Stimulated activated CD8-positive, alpha-beta memory T cell treated with anti-CD3 and anti-CD28 coated beads, Interleukin-7, amount 100 ng/mL, for 1 hour (primary cell): ENCODE measurements at regions not wholly inside any gene's neighbourhood (a gene's known extent, or its start where the extent isn't known, plus 50 kb on each side); places are given as distances from the start of the nearest gene placed in this dataset.

Source experiments
- DNase-seq, 2 donors: peaks; one replicate each; pipeline ENCODE4 v3.0.0-alpha.2; 2020; ENCODE audit warnings: low read depth in 2 of 2

DNA sequence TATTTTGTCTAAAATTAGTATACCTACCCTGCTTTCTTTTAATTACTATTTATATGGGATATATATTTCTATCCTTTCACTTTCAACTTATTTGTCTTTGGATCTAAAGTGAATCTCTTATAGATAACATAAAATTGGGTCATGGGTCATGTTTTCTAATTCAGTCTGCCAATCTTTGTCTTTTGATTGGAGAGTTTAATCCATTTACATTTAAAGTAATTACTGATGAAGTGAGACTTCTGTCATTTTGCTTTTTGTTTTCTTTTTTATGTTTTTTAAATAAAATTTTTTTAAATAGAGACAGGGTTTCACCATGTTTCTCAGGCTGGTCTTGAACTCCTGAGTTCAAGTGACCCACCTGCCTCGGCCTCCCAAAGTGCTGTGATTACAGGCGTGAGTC lies 50.5 kb upstream of the PRDM1 start:
- DNase-seq: no peak

DNA sequence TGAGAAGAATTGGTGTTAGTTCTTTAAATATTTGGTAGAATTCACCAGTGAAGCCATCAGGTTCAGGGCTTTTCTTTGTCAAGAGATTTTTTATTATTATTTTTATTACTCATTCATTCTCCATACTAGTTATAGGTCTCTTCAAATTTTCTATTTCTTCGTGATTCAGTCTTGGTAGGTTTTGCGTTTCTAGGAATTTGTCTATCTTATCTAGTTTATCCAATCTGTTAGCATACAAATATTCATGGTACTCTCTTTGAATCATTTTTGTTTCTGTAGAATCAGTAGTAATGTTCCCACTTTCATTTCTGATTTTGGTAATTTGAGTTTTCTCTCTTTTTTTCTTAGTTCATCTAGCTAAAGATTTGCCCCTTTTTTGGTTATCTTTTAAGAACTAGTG lies 52.3 kb upstream of the PRDM1 start:
- DNase-seq: no peak

DNA sequence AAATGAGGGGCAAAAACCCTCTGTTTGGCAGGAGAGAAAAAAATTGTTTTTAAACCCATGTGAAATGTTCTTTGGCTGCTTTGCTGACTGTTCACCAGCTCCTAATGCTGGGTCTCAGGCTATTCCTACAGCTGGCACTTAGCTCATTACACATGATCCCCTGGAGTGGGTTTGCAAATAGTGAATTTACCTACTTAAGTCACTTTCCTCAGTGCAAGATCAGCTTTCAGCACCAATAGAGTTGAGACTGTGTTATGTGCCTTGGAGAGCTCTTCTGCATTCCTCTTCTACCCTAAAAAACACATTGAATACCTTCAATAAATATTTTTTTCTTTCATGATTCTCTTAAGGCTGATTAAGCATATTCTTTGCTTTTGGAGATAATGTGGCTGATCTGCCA lies 58.4 kb upstream of the PRDM1 start:
- DNase-seq: no peak

DNA sequence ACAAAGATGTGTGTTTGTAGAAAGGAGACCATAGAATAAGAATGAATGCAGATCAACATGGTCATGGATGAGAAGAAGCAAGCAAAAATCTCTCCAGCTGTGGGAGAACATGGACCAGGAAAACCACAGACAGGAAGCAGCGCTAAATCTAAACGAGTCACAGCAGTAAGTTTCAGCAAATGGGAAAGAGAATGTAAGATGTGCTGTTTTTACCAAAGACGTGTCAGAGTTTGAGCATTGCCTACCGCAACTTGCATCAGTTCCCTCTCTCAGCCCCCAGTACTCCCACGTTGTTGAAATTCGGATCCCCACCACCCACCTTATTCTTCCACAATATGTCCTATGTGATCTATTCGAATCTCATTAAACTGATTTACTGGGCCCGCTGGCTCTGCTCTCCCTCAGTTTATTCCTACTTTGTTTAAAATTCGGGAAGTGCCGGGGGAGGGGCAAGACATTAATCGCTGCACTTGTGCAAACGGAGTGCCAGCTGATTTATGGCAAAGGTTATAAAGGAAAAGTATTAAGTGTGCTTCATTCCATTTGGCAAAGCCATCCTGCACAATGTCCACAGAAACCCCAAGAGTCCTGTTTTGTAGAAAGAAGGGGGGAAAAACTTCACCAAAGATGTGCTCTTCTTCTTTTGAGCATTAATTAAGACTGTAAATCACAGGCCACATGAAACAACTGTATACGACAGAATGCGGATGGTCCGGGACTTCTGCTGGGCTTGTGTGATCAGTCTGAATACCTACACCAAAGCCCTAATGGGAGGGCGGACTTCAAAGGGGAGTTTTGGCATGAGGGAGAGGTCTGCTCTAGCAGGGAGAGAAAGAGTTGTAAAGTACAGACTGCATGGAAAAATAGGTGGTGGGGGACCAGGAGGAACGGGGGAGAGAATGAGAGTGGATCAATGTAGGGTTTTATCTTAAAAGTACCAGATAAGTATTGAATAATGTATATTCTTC lies 59.1 kb upstream of the PRDM1 start:
- DNase-seq: no peak

DNA sequence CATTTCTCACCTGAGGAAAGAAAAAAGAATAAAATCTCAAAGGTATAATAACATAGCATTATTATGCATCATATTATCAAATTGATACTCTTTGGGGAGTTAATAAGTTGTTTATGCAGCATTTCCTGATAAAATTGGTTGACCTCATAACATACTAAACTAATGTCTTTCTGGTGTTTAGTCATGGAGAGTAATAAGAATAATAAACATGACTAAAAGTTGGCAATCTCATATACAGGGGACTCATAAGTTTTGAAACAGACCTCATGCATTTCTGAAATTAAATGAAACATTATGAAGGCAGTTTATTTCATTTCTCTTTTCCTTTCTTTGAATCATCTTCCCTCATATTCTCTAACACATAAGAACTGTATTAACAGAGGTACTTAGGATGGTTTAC lies 60.5 kb upstream of the PRDM1 start:
- no peak for DNase-seq

DNA sequence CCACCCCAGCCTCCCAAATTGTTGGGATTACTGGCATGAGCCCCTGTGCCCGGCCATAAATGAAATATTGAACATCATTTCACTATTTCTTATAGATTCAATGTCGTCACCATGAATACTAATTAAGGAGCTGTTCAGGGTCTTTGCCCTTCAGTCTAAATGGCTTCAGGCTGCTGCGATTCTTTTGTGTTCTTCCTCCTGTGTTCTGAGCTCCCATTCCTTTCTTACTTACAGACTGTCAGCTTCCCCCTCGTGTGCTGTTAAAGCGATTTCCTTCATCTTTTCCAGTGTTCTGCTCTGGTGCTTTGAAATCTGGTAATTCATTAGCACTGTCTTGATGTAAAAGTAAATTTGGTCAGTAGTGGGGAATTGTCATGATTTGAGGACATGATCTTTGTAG lies 63.3 kb upstream of the PRDM1 start:
- no peak for DNase-seq

DNA sequence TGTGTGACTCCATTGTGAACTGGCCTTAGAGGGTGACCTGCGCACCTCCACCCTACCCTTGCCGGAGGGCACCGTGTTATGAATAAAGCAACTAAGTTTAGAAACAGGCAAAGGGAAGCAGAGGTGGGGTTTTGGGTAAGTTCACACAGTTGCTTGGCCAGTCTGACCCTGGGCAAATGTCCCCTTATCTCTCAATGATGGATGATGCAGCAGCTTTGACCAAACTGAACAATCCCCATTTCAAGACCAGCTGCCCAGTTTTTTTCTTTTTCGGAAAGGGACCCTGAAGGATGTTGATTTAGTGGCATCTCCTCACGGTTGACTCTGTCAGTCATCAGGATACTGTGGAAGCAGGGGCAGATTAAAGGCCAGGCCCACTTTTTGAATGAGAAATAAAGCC lies 68.7 kb upstream of the PRDM1 start:
- no peak for DNase-seq

DNA sequence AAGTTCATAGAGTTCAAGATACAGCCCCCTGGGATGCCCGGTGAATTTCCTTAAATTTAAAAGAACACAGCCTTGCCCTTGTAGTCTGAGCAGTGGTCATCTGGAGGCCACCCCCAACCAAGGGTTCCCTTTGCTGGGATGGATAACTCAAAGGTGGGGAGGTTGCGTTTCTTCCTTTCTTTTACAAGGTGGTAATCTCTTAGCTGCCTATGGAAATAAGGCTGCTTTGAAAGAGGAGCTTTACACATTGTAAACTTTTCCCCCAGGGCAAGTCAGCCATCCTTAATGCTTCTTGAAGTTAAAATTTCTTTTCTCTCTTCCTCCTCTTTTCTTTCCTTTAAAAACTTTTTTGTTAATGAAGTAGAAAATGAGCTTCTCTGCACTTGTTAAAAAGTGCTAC lies 71.2 kb upstream of the PRDM1 start:
- no peak for DNase-seq

DNA sequence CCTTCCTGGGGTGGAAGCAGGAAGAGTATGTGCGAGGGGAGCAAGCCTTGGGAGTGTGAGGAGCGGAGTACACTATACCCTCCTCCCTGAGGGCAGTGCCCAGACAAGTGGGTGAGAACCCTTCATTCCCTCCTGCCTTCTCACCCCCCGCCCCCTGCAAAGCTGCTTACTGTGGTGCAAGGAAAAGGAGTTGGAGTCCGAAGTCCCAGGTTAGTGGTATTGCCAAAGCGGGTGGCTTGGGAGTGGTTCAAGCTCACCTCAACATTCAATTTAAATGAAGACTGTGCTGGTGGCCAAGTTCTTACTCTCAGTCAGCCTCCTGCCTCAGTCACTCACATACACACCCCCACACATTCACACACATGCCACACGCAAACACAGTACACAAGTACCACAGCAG lies 74.7 kb upstream of the PRDM1 start:
- no peak for DNase-seq

DNA sequence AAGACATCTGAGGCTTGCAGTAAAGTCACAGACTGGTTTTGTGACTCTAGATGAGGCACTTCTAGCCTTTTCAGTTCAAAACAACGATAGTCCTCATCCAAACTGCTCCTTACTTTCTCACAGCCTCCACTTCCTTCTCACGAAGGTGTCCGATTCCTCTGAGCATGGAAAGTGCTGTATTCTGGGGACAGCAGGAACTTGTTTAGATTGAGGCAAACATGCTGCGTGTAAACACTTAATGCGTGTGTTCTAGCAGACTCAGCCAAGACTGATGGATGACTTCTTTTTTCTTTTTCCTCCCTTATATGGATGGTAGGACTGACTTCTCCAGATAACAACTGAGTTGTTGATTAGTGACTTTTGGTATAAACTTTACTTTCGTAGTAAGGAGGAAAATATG lies 80.2 kb upstream of the PRDM1 start:
- DNase-seq: no peak

DNA sequence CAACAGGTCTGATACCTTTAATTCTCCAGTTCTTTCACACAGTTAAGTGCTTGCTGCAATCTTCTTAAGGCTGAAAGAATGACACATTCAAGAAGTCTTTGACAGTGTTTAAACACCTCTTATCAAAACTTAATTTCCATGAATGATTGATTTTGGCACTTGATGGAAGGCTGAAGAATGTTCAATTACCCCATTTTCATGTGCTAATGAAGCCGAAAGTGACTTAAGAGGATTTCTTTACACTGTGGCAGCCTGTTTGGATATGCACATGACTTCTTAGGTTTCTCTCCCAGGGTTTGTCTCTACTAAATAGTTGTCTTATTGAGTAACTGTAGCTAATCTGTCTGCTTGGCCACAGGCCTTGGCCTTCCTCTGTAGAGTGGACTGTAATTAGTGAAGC lies 81.1 kb upstream of the PRDM1 start:
- DNase-seq: no peak

DNA sequence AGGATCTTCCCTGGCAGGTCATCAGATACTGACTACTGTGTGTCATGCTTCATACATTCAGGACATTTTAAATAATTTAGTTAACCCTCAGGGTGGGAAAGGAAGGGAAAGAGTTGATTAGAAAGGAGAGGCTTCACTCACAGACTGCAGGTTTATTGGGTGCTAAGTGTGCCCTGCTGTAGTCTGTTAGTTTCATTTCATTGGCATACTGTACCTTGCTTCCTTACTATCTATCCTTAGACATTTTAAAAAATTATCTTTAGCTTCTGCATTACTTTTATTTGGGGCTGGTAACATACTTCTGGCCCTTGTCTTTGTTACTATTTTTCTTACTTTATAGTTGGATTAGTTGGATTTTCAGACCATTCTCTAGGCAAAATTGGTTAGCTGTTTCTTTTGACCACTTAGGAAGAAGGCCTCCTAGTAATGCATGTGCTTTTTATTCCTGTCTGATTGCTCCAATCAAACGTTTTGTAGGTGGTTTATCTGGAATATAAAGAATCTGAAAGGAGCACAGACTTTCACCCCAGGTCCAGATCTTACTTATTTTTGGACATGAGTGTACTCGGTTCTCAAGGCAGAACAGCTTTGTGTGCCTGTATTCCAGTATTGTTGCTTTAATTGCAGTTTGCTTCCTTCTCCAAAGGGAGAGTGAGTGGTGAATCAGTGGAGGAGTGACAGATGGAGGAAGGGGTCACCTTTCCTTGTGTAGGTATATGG lies 82.7 kb upstream of the PRDM1 start:
- no peak for DNase-seq

DNA sequence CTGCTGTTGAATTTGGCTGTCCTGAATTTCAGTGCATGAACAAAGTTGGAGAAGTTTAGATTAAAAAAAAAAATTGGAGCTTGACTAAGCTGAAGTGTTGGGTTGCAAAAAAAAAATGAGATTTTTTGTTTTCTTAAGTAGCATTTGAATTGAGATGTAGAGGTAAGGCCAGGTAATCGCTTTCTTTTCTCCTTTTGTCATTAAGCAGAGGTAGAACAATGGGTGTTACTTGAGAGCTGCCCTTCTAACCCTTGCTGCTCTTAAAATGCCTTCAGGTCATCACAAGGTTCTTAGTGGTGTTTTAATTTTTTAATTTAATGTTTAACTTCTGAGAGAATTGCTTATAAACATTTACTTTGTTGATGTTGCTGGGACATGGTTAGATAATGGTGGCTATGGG lies 84.1 kb upstream of the PRDM1 start:
- DNase-seq: no peak

DNA sequence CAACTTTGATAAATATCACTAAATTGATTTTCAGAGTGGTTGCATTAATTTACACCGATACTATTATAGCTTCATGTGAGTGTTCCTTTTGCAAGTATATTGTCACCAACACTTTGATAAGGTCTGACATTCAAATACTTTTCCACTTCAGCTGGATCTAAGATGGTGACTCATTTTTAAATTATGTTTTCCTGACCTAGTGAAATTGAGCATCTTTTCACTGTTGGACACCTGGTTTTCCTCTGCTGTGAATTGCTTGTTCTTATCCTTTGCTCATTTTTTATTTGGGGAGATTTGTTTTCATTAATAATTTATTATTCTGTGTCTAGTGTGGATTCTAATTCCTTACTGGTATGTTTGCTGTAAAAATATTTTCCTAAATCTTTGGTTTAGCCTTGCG lies 85.2 kb upstream of the PRDM1 start:
- DNase-seq: no peak

DNA sequence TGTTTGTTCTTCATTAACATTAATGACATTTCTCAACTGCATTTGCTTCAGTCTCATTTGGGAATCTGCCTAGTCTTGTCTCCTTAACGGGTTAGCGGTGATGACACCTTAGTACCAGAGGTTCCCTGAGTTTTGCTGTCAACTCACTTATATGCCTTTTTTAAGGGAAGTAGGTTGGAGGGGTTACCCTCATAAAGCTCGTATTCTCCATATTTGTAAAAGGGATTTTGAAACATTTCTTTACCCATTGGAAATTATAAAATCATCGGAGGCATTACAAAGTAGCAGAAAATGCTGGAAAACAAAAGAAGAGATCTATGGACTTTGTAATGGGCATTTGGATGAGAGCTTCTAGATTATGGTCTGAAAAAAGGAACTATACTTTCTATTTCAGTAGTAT lies 88.7 kb upstream of the PRDM1 start:
- no peak for DNase-seq

DNA sequence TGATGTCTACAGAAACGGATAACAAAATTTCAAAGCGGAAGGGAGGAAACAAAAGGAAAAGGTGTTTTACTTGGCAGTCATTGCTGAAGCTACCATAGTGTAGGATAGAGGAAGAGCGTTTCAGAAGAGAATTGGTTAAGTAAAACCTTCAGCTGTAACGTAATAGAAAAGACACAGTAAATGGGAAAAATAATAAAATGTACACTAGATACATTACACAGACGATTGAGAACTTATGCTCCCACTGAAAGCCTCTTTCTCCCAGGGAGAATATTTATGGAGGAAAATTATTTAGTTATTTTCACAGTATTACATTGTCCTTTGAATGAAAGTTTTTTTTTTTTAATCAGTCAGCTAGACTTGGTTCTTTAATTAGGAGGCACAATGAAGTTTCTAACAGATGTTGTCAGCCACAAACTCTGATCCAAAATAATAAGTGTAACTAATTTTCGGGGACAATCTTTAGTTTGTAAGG lies 90.7 kb upstream of the PRDM1 start:
- no peak for DNase-seq

DNA sequence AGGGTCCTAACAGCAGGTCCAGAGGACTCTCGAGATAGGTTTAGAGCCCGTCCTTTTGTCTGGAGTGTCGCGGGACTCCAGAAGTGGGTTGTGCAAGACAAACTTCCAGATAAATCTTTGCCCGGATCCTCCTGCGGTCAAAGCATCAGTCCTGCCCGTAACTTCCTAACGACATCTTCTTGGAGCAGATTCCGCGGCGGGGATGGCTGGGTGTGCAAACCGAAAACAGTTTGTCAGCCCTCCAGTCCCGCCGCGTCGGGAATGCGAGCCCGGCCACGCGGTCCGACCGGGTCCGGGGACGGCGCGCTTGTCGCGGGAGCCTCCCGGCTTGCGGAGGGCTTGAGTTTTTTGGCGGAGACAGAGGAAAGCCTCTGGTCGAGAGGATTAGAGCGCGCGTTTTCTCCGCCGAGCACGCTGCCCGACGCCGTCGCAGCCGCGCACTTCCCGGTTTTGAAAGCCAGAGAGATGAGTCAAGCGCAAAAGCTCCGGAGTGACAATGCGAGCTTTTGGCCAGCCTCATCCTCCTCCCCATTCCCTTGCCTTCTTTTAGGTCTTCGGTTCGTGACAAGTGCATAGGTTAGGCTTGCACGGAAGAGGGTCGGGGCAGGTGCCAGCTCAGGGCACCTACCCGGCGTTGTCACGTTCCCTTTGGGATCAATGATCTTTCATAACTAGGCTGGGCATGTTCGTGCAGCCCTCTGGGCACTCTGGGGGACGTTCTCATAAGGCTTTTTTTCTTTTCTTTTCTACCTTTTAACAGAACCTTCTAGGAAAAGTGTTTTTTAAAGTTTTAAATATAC lies 91.3 kb upstream of the PRDM1 start:
- no peak for DNase-seq

DNA sequence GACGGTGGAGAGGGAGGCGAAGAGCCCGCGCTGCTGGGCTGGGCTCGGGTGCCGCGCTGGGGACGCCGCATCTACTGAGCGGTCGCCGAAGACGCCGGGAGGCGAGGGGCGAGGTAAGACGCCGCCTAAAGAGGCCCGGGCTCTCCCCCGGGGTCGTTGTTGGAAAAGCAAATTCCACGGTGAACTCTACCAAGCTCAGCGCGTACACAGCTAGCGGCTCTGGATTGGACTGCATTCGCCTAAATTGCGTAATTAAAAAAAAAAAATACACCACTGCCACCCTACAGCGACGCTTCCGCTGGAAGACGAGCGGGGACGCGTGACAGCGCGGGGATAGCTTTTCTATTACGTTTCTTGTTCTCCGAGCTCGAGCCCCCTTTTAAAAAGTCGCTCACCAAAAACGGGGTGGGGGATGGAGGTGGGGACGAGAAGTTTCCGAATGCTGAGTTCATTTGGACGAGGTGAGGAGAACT lies 92.0 kb upstream of the PRDM1 start:
- no peak for DNase-seq

DNA sequence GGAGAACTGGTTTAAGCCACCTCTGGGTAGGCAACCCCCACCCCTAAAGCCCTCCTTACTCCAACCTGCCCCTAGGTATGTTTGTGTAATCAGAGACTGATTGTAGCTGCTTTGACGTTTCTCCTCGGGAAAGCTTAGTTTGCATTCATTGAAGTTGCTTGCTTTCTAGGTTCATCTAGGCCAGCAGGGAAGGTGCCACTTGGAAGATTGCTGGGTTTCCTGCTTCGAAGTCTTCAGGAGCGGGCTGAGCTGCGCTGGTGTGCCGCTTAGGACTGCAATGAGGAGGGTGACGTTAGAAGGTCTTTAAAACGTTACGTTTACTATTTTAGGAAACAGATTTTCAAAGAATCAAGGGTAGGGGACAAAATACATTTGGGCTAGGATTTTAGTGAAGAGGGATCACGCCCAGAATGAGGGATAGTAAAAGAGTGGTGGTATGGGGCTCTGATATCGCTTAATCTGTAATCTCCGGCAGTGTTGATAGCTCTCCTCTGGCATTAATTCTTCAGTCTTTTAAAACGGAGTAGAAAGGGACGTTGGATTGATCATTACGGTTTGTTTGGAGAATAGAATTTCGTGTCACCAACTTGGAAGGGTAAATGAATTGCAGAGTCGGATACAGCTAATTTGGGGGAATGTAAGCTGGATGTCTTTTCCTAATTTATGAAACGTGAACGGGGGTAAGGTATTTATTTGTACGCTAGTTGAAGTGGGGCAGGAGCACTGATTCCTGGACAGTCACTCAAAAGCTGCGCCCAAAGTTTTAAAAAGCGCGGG lies 92.6 kb upstream of the PRDM1 start:
- DNase-seq: no peak

DNA sequence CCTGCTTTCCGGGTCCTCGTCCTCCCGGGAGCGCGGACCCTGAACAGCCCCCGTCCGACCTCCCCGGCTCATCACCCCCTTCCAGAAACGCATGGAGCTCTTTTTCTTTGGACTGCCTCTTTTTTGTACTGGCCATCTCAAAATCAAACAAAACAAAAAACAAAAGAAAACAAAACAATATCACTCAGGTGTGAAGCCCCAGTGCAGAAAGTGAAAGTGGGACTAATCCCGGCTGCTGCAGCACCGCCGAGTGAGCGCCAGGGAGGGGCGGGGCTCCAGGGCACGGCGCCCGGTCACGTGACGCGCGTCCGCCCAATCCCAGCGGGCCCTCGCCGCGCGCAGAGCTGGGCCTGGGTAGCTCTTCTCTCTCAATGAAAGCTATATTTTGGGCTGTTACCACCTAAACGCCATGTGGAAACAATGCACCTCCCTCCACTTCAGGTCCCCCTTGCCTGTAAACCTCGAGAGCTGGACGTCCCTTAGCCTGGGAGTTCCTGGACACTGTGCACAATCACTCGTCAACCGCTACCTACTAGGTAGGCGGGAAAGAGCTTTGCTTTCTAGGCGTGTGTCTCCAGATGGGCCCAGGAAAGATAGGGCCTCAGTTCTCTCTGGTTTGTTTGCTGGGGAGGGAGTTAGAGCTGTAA lies 93.7 kb upstream of the PRDM1 start:
- peak; percentile 66 to 72 for DNase-seq
